NOMO-1 (cell line): ENCODE measurements at regions not wholly inside any gene's neighbourhood (a gene's known extent, or its start where the extent isn't known, plus 50 kb on each side); places are given as distances from the start of the nearest gene placed in this dataset.
A peak's percentile ranks its signal among the peaks of the same experiment; 100 is the strongest.
"Not testable (repeated sequence)": the region's sequence is repeated elsewhere in the genome, so short reads cannot be mapped to it uniquely, and the experiment has no call there.

Experiments used
- DNase-seq, 2 experiments: peaks; one replicate each; lab custom pipeline; 2025; ENCODE audit not compliant: unreplicated experiment in 2 of 2; lab: John Stamatoyannopoulos, UW

DNA sequence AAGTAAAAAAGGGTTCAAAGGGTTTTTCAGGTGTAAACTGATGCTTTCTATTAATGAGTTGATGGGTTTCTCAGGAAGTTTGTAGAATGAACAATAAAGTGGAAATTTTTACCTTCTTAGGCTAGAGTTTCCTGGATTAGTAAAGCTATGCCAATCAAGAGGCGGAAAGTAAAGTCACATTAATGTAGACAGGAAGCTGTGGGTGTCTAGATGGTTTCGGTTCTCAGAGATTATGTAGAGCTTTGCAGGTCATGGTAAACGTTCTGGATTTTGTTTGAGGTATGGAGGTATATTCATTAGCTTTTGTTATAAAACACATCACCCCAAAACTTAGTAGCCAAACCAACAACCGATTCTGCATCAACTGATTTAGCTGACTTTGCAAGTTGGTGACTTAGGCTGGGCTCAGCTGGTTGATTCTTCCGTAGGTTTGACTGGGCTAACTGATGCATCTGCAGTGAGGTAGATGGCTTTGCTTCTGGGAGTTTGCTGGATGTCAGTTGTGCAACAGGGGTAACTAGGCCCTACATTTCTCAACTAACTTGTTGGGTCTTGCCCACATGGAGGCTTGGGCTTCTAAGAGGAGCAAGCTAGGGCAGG lies 273.8 kb downstream of the MSX2 start:
- peak in 1 of 2 experiments; percentile 11 for DNase-seq

GRCh38 chr5:174997688-174998087 lies 273.3 kb downstream of the MSX2 start:
- no peak for DNase-seq

GRCh38 chr5:174996941-174997340 lies 272.6 kb downstream of the MSX2 start:
- DNase-seq, result no peak

GRCh38 chr5:174995827-174996226 lies 271.4 kb downstream of the MSX2 start:
- no peak for DNase-seq

- no peak for DNase-seq
Measured at GRCh38 chr5:174991847-174992246, 267.5 kb downstream of the MSX2 start.

GRCh38 chr5:174990909-174991308 lies 266.5 kb downstream of the MSX2 start:
- DNase-seq, result no peak

DNA sequence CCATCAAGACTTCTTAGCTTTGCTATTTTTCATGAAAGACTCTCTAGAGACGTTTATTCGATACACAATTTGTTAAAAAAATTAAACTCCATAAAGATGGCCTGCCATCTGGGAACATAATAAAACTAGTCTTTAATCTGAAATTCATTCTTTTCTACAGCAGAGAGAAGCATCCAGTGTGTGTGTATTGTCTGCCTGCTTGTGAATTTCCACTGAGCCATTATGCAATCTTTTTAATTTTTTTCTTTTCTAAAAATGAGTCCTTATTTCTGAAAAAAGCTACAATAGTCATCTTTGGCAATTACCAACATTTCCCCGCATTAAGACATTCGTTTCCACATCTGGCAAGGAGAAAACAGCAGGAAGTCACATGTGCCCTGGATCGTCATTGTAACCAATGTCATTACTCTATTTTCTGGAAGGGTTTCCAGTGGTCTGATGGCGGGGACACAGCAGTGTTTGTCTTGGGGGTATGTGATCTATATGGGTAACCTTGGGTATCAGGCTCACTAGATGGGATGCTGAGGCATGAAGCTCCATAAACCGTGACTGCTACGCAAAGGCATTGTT lies 263.1 kb downstream of the MSX2 start:
- no peak for DNase-seq

DNA sequence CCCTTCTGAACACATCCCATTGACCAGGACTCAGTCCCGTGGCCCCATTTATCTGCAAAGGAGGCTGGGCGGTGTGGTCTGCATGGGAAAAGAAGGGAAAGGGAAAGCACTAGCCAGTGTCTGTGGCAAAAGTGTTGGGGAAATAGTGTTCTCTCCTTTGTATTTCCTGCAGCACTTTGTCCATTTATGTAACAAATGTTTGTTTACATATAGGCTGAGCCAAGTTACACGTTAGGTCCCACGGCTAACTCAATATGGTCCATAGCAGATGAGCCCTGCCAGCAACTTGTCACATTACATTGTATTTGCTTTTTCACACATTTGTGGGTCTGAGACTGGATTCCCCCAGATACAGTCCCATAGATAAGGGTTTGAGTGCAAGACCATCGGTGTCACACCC lies 260.5 kb downstream of the MSX2 start:
- DNase-seq, result no peak

- no peak for DNase-seq
Measured at GRCh38 chr5:174982485-174982884, 258.1 kb downstream of the MSX2 start.

- no peak for DNase-seq
Measured at GRCh38 chr5:174981416-174981815, 257.0 kb downstream of the MSX2 start.

GRCh38 chr5:174980952-174981351 lies 256.6 kb downstream of the MSX2 start:
- no peak for DNase-seq

DNA sequence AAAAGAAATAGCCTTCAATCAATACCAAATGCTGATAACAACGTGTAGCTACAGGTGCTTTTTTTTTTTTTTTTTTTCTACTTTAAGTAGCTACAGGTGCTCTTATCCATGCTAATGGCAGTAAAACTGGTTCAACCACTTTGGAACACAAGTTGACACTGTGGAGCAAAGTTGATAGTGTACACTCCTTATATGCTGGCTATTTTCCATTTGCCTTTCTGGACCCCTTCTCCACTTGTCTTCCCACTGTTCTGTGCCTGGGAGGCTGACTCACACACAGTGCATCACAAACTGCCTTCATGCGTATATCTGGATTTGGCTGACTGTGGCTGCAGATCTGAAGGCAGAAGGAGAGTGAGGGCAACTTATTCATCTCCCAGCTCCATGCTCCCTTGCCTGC lies 247.9 kb downstream of the MSX2 start:
- no peak for DNase-seq

DNA sequence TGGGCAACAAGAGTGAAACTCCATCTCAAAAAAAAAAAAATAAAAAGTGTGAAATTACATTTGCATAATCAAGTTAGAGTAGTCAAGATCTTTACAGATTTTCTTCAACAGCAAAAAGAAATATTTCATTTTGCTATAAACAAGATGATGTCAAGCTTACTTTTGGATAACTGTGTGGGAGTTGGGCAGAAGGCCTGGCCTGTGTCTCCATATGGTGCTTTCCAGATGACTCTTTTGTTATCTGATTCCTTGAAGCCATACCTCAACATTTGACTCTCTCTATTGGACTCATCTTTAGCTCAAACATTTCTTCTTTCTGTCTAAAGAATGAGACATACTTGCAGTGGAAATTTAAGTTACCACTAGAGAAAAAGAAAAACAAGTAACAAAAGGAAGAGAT lies 246.8 kb downstream of the MSX2 start:
- no peak for DNase-seq

DNA sequence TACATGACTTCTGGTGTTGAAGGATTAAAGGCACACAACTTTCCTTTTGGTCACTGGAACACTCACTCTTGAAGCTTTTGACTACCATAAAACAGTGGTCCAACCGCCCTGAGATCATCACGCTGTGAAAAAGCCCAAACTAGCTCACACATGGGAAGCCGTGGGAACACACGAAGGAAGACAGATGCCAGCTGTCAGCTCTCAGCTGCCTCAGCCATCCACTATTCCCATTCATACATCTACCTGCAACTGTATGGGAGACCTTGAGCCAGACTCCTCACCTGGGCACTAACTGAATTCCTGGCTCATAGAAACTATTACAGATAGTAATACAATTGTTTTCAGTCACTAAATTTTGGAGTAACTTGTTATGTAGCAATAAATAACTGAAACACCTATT lies 246.1 kb downstream of the MSX2 start:
- no peak for DNase-seq

DNA sequence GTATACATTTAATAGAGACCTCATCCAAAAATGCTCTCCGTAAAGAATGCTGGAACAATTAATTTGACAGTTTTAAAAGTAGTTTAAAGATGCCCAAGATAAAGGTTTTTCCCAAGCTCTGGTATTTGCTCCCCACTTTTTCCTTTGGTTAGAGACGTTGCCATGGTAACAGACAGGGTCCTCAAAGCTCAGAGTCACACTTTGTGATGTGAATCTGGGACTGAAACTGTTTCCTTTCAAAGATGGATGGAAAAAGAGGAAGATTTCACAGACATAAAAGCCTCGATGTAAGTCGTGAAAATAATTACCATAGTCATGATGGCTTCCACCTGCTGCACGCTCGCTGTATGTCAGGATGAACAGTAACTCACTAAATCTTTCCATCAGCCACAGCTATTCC lies 229.5 kb downstream of the MSX2 start:
- no peak for DNase-seq

- peak; percentile 28 to 53 for DNase-seq
Measured at GRCh38 chr5:174951151-174951780, 226.9 kb downstream of the MSX2 start.

GRCh38 chr5:174947548-174947947 lies 223.2 kb downstream of the MSX2 start:
- DNase-seq, result no peak

GRCh38 chr5:174945853-174946252 lies 221.5 kb downstream of the MSX2 start:
- no peak for DNase-seq

DNA sequence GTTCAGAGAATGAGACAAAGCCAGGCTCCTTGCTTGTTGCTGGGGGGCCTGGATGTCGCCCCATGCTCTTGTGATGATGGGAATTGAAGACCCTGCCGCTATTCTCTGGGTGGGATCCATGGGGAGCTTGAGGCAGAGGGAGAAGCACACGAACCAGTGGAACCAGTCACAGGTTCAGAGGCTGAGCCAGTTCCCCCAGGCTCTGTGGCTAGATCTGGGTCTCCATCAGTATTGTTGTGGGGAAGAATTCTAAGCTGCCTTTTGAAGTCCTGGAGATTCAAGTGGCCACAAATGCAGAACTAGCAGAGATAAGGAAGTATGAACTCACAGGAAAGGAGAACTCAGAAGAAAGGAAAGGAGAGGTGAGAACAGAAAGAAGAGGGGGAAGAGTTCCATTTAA lies 219.4 kb downstream of the MSX2 start:
- DNase-seq, result peak; percentile 15 to 46

DNA sequence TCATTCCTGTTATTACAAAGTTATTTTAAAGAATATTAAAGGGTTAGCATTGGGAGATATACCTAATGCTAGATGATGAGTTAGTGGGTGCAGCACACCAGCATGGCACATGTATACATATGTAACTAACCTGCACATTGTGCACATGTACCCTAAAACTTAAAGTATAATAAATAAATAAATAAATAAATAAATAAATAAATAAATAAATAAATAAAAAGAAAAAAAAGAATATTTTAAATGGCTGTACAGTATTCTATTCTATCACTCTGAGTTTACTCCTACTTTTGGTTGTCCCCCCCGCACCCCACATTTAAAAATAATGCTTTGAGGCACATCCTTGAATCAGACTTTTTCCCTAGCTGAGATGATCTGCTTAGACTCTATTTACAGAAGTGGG lies 218.6 kb downstream of the MSX2 start:
- DNase-seq, result not testable (repeated sequence)

- DNase-seq, result no peak
Measured at GRCh38 chr5:174937201-174938123, 213.1 kb downstream of the MSX2 start.
